K562 (cell line): ENCODE measurements at regions not wholly inside any gene's neighbourhood (a gene's known extent, or its start where the extent isn't known, plus 50 kb on each side); places are given as distances from the start of the nearest gene placed in this dataset.

Experiments used
- ATAC-seq: fragments of 200-7000 bp; cut with Tn5 transposase; 3 replicates; pipeline ENCODE4 v1.9.1; 2020; ENCODE audit warnings: moderate library complexity
- BruUV-seq: library from RNA; stranded (reverse); fragments of 400-500 nt; replicated peaks from 2 replicates; lab custom pipeline; 2021; lab: Mats Ljungman, UMichigan
- CTCF ChIA-PET: fragments of 300-600 bp; formaldehyde crosslinking; extraction: SDS; loops from one replicate; lab custom pipeline; 2021; ENCODE audit warnings: low intra/inter-chr PET ratio; lab: Yijun Ruan, JAX
- POLR2A ChIA-PET: fragments of 300-600, 350-650 bp; sonication (Branson Sonifier 250); formaldehyde crosslinking; extraction: SDS; loops from one replicate; lab custom pipeline; 2021; ENCODE audit warnings: antibody characterized with exemption, inconsistent platforms; lab: Yijun Ruan, JAX
- DNase-seq, 4 experiments: peaks; one replicate each; pipeline versions ENCODE4 v3.0.0 to v3.0.0-alpha.2; 2011 to 2018; ENCODE audit warnings: low spot score in 3 of 4, mixed read lengths in 3 of 4; ENCODE audit errors: extremely low read depth in 1 of 4
- FAIRE-seq: peaks from 2 replicates; lab custom pipeline; 2011; peaks lifted over from hg19 to GRCh38; lab: Jason Lieb, UNC
- H2AFZ ChIP-seq: 2 replicates; pipeline ENCODE4 v1.6.0; 2011; ENCODE audit warnings: low read depth, low read length, control low read depth, inconsistent platforms
- H3K27ac ChIP-seq: fragments of 200-600 bp; 3 replicates; pipeline ENCODE4 v1.8.0; 2011; ENCODE audit warnings: low read depth, mild to moderate bottlenecking, control low read depth, inconsistent platforms, low read length, moderate library complexity, mixed read lengths; ENCODE audit errors: extremely low read depth
- H3K27me3 ChIP-seq, 2 experiments: fragments of 300-600 bp in 1 of 2; 2 replicates in 1 of 2; 3 replicates in 1 of 2; pipeline versions ENCODE4 v1.6.0 to v1.8.0; 2011; ENCODE audit warnings: inconsistent platforms in 2 of 2, low read length in 2 of 2, mild to moderate bottlenecking in 1 of 2, mixed read lengths in 1 of 2, moderate library complexity in 1 of 2; ENCODE audit not compliant: control insufficient read depth in 2 of 2, insufficient read depth in 2 of 2
- H3K36me3 ChIP-seq: fragments of 300-600 bp; 3 replicates; pipeline ENCODE4 v1.8.0; 2011; ENCODE audit warnings: mild to moderate bottlenecking, low read length, inconsistent platforms; ENCODE audit not compliant: control insufficient read depth, insufficient read depth
- H3K4me1 ChIP-seq, 2 experiments: fragments of 200-600 bp in 1 of 2; replicated peaks in 1 of 2; 2 replicates in 1 of 2; 3 replicates in 1 of 2; pipeline versions ENCODE4 v1.5.1 to v1.8.0; 2011; ENCODE audit warnings: inconsistent platforms in 2 of 2, low read length in 2 of 2, mild to moderate bottlenecking in 1 of 2, mixed read lengths in 1 of 2, moderate library complexity in 1 of 2; ENCODE audit not compliant: control insufficient read depth in 2 of 2, insufficient read depth in 2 of 2
- H3K4me2 ChIP-seq: 2 replicates; pipeline ENCODE4 v1.6.1; 2011; ENCODE audit warnings: low read length, control low read depth, inconsistent platforms, mixed read lengths; ENCODE audit not compliant: insufficient read depth
- H3K4me3 ChIP-seq: fragments of 200-600 bp; sonication (generic), shearing (Covaris generic); 2 replicates; pipeline ENCODE4 v1.5.1; 2016; ENCODE audit warnings: control low read depth, inconsistent platforms
- H3K79me2 ChIP-seq: fragments of 200-600 bp; 3 replicates; pipeline ENCODE4 v1.8.0; 2011; ENCODE audit warnings: low read length, inconsistent platforms; ENCODE audit not compliant: control insufficient read depth, insufficient read depth
- H3K9ac ChIP-seq, 2 experiments: 2 replicates each; pipeline versions ENCODE4 v1.6.0 to v1.6.1; 2011; ENCODE audit warnings: low read depth in 2 of 2, low read length in 2 of 2, control low read depth in 1 of 2, inconsistent platforms in 1 of 2, mild to moderate bottlenecking in 1 of 2, mixed read lengths in 1 of 2; ENCODE audit not compliant: insufficient read depth in 1 of 2
- H3K9me1 ChIP-seq: one replicate; pipeline ENCODE4 v1.6.0; 2011; ENCODE audit warnings: inconsistent platforms, mild to moderate bottlenecking, low read length, moderate library complexity; ENCODE audit not compliant: control insufficient read depth, insufficient read depth
- H3K9me3 ChIP-seq: replicated peaks from 2 replicates; pipeline ENCODE4 v1.5.1; 2011; ENCODE audit warnings: low read depth, low read length, inconsistent platforms; ENCODE audit not compliant: control insufficient read depth, insufficient read depth
- H4K20me1 ChIP-seq: replicated peaks from 2 replicates; pipeline ENCODE4 v1.6.1; 2011; ENCODE audit warnings: low read length, inconsistent platforms, mixed read lengths; ENCODE audit not compliant: control insufficient read depth, insufficient read depth
- CBX1 ChIP-seq: sonication (generic); IDR thresholded peaks from 2 replicates; pipeline ENCODE4 v1.6.1; 2016; ENCODE audit warnings: antibody characterized with exemption, low read depth, mild to moderate bottlenecking
- CXXC5 ChIP-seq: fragments of 250-450 bp; sonication (Bioruptor Pico); IDR thresholded peaks from 2 replicates; pipeline ENCODE4 v1.8.0; 2022; ENCODE audit warnings: inconsistent platforms, mild to moderate bottlenecking, moderate library complexity
- ESRRB ChIP-seq: fragments of 250-450 bp; sonication (Bioruptor Pico); IDR thresholded peaks from 2 replicates; pipeline ENCODE4 v1.5.0; 2020; ENCODE audit warnings: mild to moderate bottlenecking, moderate library complexity, borderline replicate concordance
- FOXJ2 ChIP-seq: fragments of 200-800 bp; sonication (Bioruptor generic); IDR thresholded peaks from 2 replicates; pipeline ENCODE4 v1.6.1; 2016; ENCODE audit warnings: missing genetic modification characterization, missing compliant biosample characterization
- GABPB2 ChIP-seq: fragments of 250-450 bp; sonication (Bioruptor Pico); conservative IDR thresholded peaks from 2 replicates; pipeline ENCODE4 v1.5.1; 2021; ENCODE audit warnings: mild to moderate bottlenecking
- GATA2 ChIP-seq: sonication (generic); formaldehyde crosslinking; IDR thresholded peaks from 2 replicates; pipeline ENCODE4 v1.4.0; 2020; ENCODE audit warnings: mild to moderate bottlenecking, missing genetic modification reagents
- HDAC6 ChIP-seq: IDR thresholded peaks from 2 replicates; pipeline ENCODE4 v1.6.1; 2012; ENCODE audit warnings: low read depth, mild to moderate bottlenecking, control low read depth, inconsistent platforms, low read length, moderate library complexity
- HNRNPK ChIP-seq: fragments of 200-400 bp; formaldehyde crosslinking; IDR thresholded peaks from one replicate; pipeline ENCODE4 v1.6.1; 2018; ENCODE audit warnings: mild to moderate bottlenecking, low read depth, low read length; ENCODE audit not compliant: poor library complexity, severe bottlenecking
- HSF4 ChIP-seq: fragments of 250-450 bp; sonication (Bioruptor Pico); IDR thresholded peaks from 2 replicates; pipeline ENCODE4 v2.1.2; 2022; ENCODE audit warnings: mild to moderate bottlenecking, moderate library complexity, borderline replicate concordance
- KAT8 ChIP-seq: fragments of 450-650 bp; IDR thresholded peaks from 2 replicates; pipeline ENCODE4 v1.6.1; 2016; ENCODE audit warnings: low read depth, mild to moderate bottlenecking
- NCOA1 ChIP-seq: fragments of 450-650 bp; IDR thresholded peaks from 2 replicates; pipeline ENCODE4 v1.6.1; 2016; ENCODE audit warnings: low read depth
- NFATC3 ChIP-seq: fragments of 450-650 bp; IDR thresholded peaks from 2 replicates; pipeline ENCODE4 v1.6.1; 2017; ENCODE audit warnings: mild to moderate bottlenecking
- POLR2G ChIP-seq: fragments of 200-400 bp; formaldehyde crosslinking; IDR thresholded peaks from 2 replicates; pipeline ENCODE4 v1.6.1; 2017; ENCODE audit warnings: low read depth, mild to moderate bottlenecking, antibody characterized with exemption, low read length, moderate library complexity
- RNF2 ChIP-seq: sonication (generic); IDR thresholded peaks from 2 replicates; pipeline ENCODE4 v1.6.1; 2016
- SLC30A9 ChIP-seq: fragments of 250-450 bp; sonication (Bioruptor Pico); IDR thresholded peaks from 2 replicates; pipeline ENCODE4 v1.8.0; 2022; ENCODE audit warnings: mild to moderate bottlenecking, moderate library complexity
- ZNF707 ChIP-seq: fragments of 250-450 bp; sonication (Bioruptor Pico); conservative IDR thresholded peaks from 2 replicates; pipeline ENCODE4 v1.8.0; 2022; ENCODE audit warnings: inconsistent platforms, mild to moderate bottlenecking, moderate library complexity
- WGBS: fragments of 100-300 bp; shearing (Covaris generic); methylation state at CpG from one replicate; pipeline ENCODE4 v1.1.6; 2016; ENCODE audit warnings: low coverage, mixed read lengths; ENCODE audit not compliant: insufficient coverage; ENCODE audit errors: missing lambda C conversion rate; 5-methylcytosine and 5-hydroxymethylcytosine counted together
- in situ Hi-C: fragments of 300-500 bp; cut with MboI; formaldehyde crosslinking; loops from 4 replicates; pipeline ENCODE4 v1.15.0; 2018; ENCODE audit warnings: inconsistent platforms, mixed read lengths
- intact Hi-C: fragments of 100-400 bp; cut with micrococcal nuclease; formaldehyde crosslinking; loops from 2 replicates; pipeline ENCODE4 v1.14.2; 2022
- TF ChIP-seq, protein P1 (sequence below): fragments of 150-350 bp; conservative IDR thresholded peaks from 2 replicates; pipeline ENCODE4 v1.6.1; 2014; ENCODE audit warnings: low read length

DNA sequence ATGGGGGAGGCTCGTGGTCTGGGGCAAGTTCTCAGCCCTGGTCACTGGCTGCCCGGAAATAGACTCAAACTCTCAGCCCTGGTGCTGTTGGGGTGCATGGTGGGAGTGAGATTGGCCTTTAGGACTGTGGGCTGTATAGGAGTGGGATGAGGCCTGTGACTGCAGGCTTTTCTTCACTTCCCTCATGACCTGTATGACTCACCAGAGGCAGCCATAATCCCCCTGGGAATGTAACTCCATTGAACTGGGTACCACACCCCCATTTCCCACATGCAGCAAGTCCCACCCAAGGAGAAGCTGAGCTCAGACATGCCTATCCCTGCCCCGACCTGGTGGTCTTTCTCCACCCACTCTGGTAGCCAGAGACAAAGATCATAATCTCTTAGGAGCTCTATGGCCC, 177.7 kb upstream of the OSR1 start:
- no peaks in the 10 kb centered on the region for H3K79me2 ChIP-seq
- TF ChIP-seq FOXJ2 (tag) = no peak
- TF ChIP-seq HSF4 (CRISPR knock-in tag) = no peak
- no peak for TF ChIP-seq GABPB2 (CRISPR knock-in tag)
- TF ChIP-seq CBX1 = no peak
- H2AFZ ChIP-seq = no peak overlapping the region
- no peak overlapping the region for H3K9ac ChIP-seq
- intact Hi-C loops = no loop called here
- H3K9me3 ChIP-seq = no peaks in the 10 kb centered on the region
- no peaks in the 10 kb centered on the region for H3K27me3 ChIP-seq
- H3K36me3 ChIP-seq = no peaks in the 10 kb centered on the region
- no TSS peak for BruUV-seq
- no peaks in the 10 kb centered on the region for H3K4me1 ChIP-seq
- ATAC-seq (no peak), FAIRE-seq (no peak), DNase-seq (no peak)
- CTCF ChIA-PET = no interaction called here
- in situ Hi-C loops = no loop called here
- H4K20me1 ChIP-seq = no peaks in the 10 kb centered on the region
- H3K4me3 ChIP-seq = no peak overlapping the region
- no peaks in the 10 kb centered on the region for H3K9me1 ChIP-seq
- 2% methylated on average over 3 of the region's 3 CpGs for WGBS
- no peak overlapping the region for H3K4me2 ChIP-seq
- POLR2A ChIA-PET = no interaction called here
- no peak overlapping the region for H3K27ac ChIP-seq

DNA sequence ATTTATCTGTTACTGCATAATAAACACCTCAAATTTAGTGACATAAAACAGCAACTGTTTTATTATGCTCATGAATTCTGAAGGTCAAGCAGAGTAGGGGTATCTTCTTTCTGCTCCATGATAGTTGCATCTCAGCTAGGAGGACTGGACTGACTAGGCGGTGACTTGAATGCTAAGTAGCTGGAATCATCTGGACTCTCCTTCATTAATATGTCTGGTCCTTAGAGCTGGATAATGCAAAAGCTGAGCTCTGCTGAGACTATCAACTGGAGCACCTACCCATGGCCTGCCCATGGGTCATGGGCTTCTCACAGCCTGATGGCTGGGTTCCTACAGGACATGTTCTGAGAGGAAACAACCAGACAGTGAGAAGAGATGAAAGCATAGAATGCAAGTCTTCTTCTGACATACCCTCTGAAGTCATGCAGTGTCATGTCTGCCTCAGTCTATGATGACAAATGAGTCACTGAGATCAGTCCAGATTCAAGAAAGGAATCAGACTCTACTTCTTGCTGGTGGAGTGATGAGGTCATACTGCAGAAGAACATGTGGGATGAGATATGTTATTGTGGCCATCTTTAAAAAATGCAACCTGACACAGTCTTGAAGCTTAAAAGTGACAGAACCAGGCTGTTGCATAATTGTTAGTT, 174.2 kb upstream of the OSR1 start:
- no peaks in the 10 kb centered on the region for H3K79me2 ChIP-seq
- H3K4me2 ChIP-seq = no peak overlapping the region
- H3K27ac ChIP-seq = no peak overlapping the region
- FAIRE-seq = no peak
- no peaks in the 10 kb centered on the region for H3K9me3 ChIP-seq
- WGBS = 0% methylated on average over 1 of the region's 1 CpG
- DNase-seq = no peak
- ChIA-PET POLR2A (no interaction called here), CTCF (no interaction called here)
- no peak overlapping the region for H2AFZ ChIP-seq
- H3K9ac ChIP-seq = no peak overlapping the region
- ATAC-seq = no peak
- H3K4me3 ChIP-seq = no peak overlapping the region
- H3K36me3 ChIP-seq = no peaks in the 10 kb centered on the region
- no peaks in the 10 kb centered on the region for H4K20me1 ChIP-seq
- in situ Hi-C loops (no loop called here), intact Hi-C loops (no loop called here)
- H3K4me1 ChIP-seq = no peaks in the 10 kb centered on the region
- BruUV-seq = no TSS peak
- H3K27me3 ChIP-seq = no peaks in the 10 kb centered on the region
- no peaks in the 10 kb centered on the region for H3K9me1 ChIP-seq
- TF ChIP-seq POLR2G = no peak
- TF ChIP-seq, protein P1, sequence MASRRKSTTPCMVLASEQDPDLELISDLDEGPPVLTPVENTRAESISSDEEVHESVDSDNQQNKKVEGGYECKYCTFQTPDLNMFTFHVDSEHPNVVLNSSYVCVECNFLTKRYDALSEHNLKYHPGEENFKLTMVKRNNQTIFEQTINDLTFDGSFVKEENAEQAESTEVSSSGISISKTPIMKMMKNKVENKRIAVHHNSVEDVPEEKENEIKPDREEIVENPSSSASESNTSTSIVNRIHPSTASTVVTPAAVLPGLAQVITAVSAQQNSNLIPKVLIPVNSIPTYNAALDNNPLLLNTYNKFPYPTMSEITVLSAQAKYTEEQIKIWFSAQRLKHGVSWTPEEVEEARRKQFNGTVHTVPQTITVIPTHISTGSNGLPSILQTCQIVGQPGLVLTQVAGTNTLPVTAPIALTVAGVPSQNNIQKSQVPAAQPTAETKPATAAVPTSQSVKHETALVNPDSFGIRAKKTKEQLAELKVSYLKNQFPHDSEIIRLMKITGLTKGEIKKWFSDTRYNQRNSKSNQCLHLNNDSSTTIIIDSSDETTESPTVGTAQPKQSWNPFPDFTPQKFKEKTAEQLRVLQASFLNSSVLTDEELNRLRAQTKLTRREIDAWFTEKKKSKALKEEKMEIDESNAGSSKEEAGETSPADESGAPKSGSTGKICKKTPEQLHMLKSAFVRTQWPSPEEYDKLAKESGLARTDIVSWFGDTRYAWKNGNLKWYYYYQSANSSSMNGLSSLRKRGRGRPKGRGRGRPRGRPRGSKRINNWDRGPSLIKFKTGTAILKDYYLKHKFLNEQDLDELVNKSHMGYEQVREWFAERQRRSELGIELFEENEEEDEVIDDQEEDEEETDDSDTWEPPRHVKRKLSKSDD = no peak
- TF ChIP-seq CXXC5 (CRISPR knock-in tag) = no peak
- no peak for TF ChIP-seq SLC30A9 (CRISPR knock-in tag)
- TF ChIP-seq KAT8 = no peak
- no peak for TF ChIP-seq RNF2
- no peak for TF ChIP-seq GATA2 (CRISPR knock-in tag)
- no peak for TF ChIP-seq NFATC3
- TF ChIP-seq HDAC6 = no peak
- TF ChIP-seq NCOA1 = no peak
- TF ChIP-seq ZNF707 (CRISPR knock-in tag) = no peak
- no peak for TF ChIP-seq HNRNPK
- TF ChIP-seq ESRRB (CRISPR knock-in tag) = no peak
